ENCODE measurements at regions not wholly inside any gene's neighbourhood (a gene's known extent, or its start where the extent isn't known, plus 50 kb on each side); places are given as distances from the start of the nearest gene placed in this dataset.

DNA sequence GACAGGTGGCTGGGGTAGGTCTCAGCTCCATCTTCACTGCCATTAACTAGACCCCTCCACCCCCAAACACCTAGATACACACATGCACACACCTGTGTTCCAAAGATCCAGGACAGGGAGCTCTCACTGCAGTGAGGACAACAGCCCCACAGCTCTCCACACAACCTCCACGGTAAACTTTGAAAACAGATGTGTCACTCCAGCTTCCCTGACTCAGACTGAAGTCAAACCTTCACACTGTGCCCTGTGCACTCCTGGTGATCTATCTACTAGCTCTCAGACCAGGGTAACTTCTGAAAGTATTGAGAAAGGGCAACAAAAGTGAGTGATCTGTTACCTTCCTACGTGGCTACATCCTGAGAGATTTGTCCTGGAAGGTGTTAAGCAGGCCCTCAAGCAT is 519.8 kb downstream of the XPNPEP1 start:
- TF ChIP-seq, protein P1, sequence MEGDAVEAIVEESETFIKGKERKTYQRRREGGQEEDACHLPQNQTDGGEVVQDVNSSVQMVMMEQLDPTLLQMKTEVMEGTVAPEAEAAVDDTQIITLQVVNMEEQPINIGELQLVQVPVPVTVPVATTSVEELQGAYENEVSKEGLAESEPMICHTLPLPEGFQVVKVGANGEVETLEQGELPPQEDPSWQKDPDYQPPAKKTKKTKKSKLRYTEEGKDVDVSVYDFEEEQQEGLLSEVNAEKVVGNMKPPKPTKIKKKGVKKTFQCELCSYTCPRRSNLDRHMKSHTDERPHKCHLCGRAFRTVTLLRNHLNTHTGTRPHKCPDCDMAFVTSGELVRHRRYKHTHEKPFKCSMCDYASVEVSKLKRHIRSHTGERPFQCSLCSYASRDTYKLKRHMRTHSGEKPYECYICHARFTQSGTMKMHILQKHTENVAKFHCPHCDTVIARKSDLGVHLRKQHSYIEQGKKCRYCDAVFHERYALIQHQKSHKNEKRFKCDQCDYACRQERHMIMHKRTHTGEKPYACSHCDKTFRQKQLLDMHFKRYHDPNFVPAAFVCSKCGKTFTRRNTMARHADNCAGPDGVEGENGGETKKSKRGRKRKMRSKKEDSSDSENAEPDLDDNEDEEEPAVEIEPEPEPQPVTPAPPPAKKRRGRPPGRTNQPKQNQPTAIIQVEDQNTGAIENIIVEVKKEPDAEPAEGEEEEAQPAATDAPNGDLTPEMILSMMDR (conservative IDR thresholded peaks at IDR 0.05; ENCODE audit: low read depth in 2 of 2): no peak
- TF ChIP-seq EZH2 (IDR thresholded peaks at IDR 0.05; ENCODE audit: low read depth, unreplicated experiment) (no peak), POLR2AphosphoS5 (IDR thresholded peaks at IDR 0.05; ENCODE audit: low read depth) (no peak), STAT1 (IDR thresholded peaks at IDR 0.05; ENCODE audit: unreplicated experiment) (no peak)
- TF ChIP-seq, protein P2, sequence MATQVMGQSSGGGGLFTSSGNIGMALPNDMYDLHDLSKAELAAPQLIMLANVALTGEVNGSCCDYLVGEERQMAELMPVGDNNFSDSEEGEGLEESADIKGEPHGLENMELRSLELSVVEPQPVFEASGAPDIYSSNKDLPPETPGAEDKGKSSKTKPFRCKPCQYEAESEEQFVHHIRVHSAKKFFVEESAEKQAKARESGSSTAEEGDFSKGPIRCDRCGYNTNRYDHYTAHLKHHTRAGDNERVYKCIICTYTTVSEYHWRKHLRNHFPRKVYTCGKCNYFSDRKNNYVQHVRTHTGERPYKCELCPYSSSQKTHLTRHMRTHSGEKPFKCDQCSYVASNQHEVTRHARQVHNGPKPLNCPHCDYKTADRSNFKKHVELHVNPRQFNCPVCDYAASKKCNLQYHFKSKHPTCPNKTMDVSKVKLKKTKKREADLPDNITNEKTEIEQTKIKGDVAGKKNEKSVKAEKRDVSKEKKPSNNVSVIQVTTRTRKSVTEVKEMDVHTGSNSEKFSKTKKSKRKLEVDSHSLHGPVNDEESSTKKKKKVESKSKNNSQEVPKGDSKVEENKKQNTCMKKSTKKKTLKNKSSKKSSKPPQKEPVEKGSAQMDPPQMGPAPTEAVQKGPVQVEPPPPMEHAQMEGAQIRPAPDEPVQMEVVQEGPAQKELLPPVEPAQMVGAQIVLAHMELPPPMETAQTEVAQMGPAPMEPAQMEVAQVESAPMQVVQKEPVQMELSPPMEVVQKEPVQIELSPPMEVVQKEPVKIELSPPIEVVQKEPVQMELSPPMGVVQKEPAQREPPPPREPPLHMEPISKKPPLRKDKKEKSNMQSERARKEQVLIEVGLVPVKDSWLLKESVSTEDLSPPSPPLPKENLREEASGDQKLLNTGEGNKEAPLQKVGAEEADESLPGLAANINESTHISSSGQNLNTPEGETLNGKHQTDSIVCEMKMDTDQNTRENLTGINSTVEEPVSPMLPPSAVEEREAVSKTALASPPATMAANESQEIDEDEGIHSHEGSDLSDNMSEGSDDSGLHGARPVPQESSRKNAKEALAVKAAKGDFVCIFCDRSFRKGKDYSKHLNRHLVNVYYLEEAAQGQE (IDR thresholded peaks at IDR 0.05; ENCODE audit: unreplicated experiment): no peak

All from GM23338 (cell line).